ENCODE measurements at regions not wholly inside any gene's neighbourhood (a gene's known extent, or its start where the extent isn't known, plus 50 kb on each side); places are given as distances from the start of the nearest gene placed in this dataset.

- H3K27me3 ChIP-seq = peaks cover 39% of the 10 kb centered on the region
- H3K9me3 ChIP-seq = no peaks in the 10 kb centered on the region
- no peaks in the 10 kb centered on the region for H3K4me1 ChIP-seq (ENCODE audit: control insufficient read depth in 1 of 2, insufficient read depth in 1 of 2, low read depth in 1 of 2, low read length in 1 of 2)
- no peak overlapping the region for H3K27ac ChIP-seq
- no peaks in the 10 kb centered on the region for H3K36me3 ChIP-seq
- H3K4me3 ChIP-seq (ENCODE audit: low read depth in 1 of 2, low read length in 1 of 2) = no peak overlapping the region
- TF ChIP-seq CTCF (IDR thresholded peaks at IDR 0.05) = no peak
Measured at GRCh38 chr6:3620937-3621336, 130.6 kb downstream of the PXDC1 start.

- no peak for TF ChIP-seq CTCF (IDR thresholded peaks at IDR 0.05)
- H3K27ac ChIP-seq = no peak overlapping the region
- H3K9me3 ChIP-seq = no peaks in the 10 kb centered on the region
- peaks cover 34% of the 10 kb centered on the region for H3K27me3 ChIP-seq
- H3K36me3 ChIP-seq = no peaks in the 10 kb centered on the region
- H3K4me1 ChIP-seq (ENCODE audit: control insufficient read depth in 1 of 2, insufficient read depth in 1 of 2, low read depth in 1 of 2, low read length in 1 of 2) = no peaks in the 10 kb centered on the region
- no peak overlapping the region for H3K4me3 ChIP-seq (ENCODE audit: low read depth in 1 of 2, low read length in 1 of 2)
Measured at GRCh38 chr6:3620389-3620788, 131.1 kb downstream of the PXDC1 start.

- peaks cover 28% of the 10 kb centered on the region for H3K27me3 ChIP-seq
- no peak for TF ChIP-seq CTCF (IDR thresholded peaks at IDR 0.05)
Measured at GRCh38 chr6:3619800-3620199, 131.7 kb downstream of the PXDC1 start.

GRCh38 chr6:3619201-3619600 lies 132.3 kb downstream of the PXDC1 start:
- TF ChIP-seq CTCF (IDR thresholded peaks at IDR 0.05) = no peak
- peaks cover 22% of the 10 kb centered on the region for H3K27me3 ChIP-seq
- no peaks in the 10 kb centered on the region for H3K36me3 ChIP-seq
- no peak overlapping the region for H3K27ac ChIP-seq
- no peak overlapping the region for H3K4me3 ChIP-seq (ENCODE audit: low read depth in 1 of 2, low read length in 1 of 2)
- no peaks in the 10 kb centered on the region for H3K4me1 ChIP-seq (ENCODE audit: control insufficient read depth in 1 of 2, insufficient read depth in 1 of 2, low read depth in 1 of 2, low read length in 1 of 2)
- no peaks in the 10 kb centered on the region for H3K9me3 ChIP-seq

More at GRCh38 chr6:3619800-3620199, 131.7 kb downstream of the PXDC1 start:
- H3K27ac ChIP-seq = no peak overlapping the region
- no peaks in the 10 kb centered on the region for H3K36me3 ChIP-seq
- H3K4me1 ChIP-seq (ENCODE audit: control insufficient read depth in 1 of 2, insufficient read depth in 1 of 2, low read depth in 1 of 2, low read length in 1 of 2) = no peaks in the 10 kb centered on the region
- no peaks in the 10 kb centered on the region for H3K9me3 ChIP-seq
- no peak overlapping the region for H3K4me3 ChIP-seq (ENCODE audit: low read depth in 1 of 2, low read length in 1 of 2)

GRCh38 chr6:3618642-3619041 lies 132.9 kb downstream of the PXDC1 start:
- TF ChIP-seq CTCF (IDR thresholded peaks at IDR 0.05) = no peak
- no peak overlapping the region for H3K4me3 ChIP-seq (ENCODE audit: low read depth in 1 of 2, low read length in 1 of 2)
- H3K36me3 ChIP-seq = no peaks in the 10 kb centered on the region
- no peaks in the 10 kb centered on the region for H3K9me3 ChIP-seq
- H3K27me3 ChIP-seq = peaks cover 16% of the 10 kb centered on the region
- H3K4me1 ChIP-seq (ENCODE audit: control insufficient read depth in 1 of 2, insufficient read depth in 1 of 2, low read depth in 1 of 2, low read length in 1 of 2) = no peaks in the 10 kb centered on the region
- H3K27ac ChIP-seq = no peak overlapping the region

Data from neutrophil (primary cell).